ENCODE measurements at regions not wholly inside any gene's neighbourhood (a gene's known extent, or its start where the extent isn't known, plus 50 kb on each side); places are given as distances from the start of the nearest gene placed in this dataset.

- Histone ChIP-seq H3K27ac (ENCODE audit: low read depth, low read length) (no peak overlapping the region), H3K9me3 (ENCODE audit: control insufficient read depth in 2 of 3, low read length in 3 of 3) (no peaks in the 10 kb centered on the region), H3K4me3 (ENCODE audit: low read length) (no peak overlapping the region), H3K36me3 (ENCODE audit: control insufficient read depth in 2 of 3, insufficient read depth in 3 of 3, low read length in 3 of 3) (no peaks in the 10 kb centered on the region), H3K27me3 (ENCODE audit: control insufficient read depth in 2 of 2, insufficient read depth in 2 of 2, low read length in 2 of 2) (peaks cover 0 to 4% of the 10 kb centered on the region in 2 donors), H3K4me1 (ENCODE audit: control insufficient read depth in 2 of 2, insufficient read depth in 2 of 2, low read length in 2 of 2) (no peaks in the 10 kb centered on the region)
- Mint-ChIP-seq H3K9me3 (peaks cover 0 to 2% (median 0%) of the 10 kb centered on the region in 11 donors), H3K27me3 (peaks cover 10 to 35% (median 18%) of the 10 kb centered on the region in 5 donors), H3K36me3 (no peaks in the 10 kb centered on the region), H3K4me1 (peaks cover 0 to 9% (median 6%) of the 10 kb centered on the region in 7 donors), H3K27ac (no peak overlapping the region), H3K4me3 (no peak overlapping the region)
- DNase-seq (no peak), ATAC-seq (no peak)
- ChIA-PET POLR2A (no interaction called here), CTCF (no interaction called here)
- intact Hi-C loops (cut with micrococcal nuclease) = no loop called here
Observed at GRCh38 chr13:26910754-26911465, 150.3 kb upstream of the GPR12 start.

- Histone ChIP-seq H3K27me3 (ENCODE audit: control insufficient read depth in 2 of 2, insufficient read depth in 2 of 2, low read length in 2 of 2) (peaks cover 0 to 4% of the 10 kb centered on the region in 2 donors), H3K9me3 (ENCODE audit: control insufficient read depth in 2 of 3, low read length in 3 of 3) (no peaks in the 10 kb centered on the region), H3K4me1 (ENCODE audit: control insufficient read depth in 2 of 2, insufficient read depth in 2 of 2, low read length in 2 of 2) (no peaks in the 10 kb centered on the region), H3K36me3 (ENCODE audit: control insufficient read depth in 2 of 3, insufficient read depth in 3 of 3, low read length in 3 of 3) (no peaks in the 10 kb centered on the region), H3K27ac (ENCODE audit: low read depth, low read length) (no peak overlapping the region), H3K4me3 (ENCODE audit: low read length) (no peak overlapping the region)
- ChIA-PET CTCF (no interaction called here), POLR2A (no interaction called here)
- H3K27me3 Mint-ChIP-seq = peaks cover 10 to 35% (median 18%) of the 10 kb centered on the region in 5 donors
- no peak overlapping the region for H3K27ac Mint-ChIP-seq
- no peaks in the 10 kb centered on the region for H3K36me3 Mint-ChIP-seq
- peaks cover 0 to 2% (median 0%) of the 10 kb centered on the region in 11 donors for H3K9me3 Mint-ChIP-seq
- ATAC-seq = no peak
- H3K4me1 Mint-ChIP-seq = peaks cover 0 to 1% (median under 1%) of the 10 kb centered on the region in 7 donors
- no peak for DNase-seq
- H3K4me3 Mint-ChIP-seq = no peak overlapping the region
- intact Hi-C loops (cut with micrococcal nuclease) = no loop called here
Observed at GRCh38 chr13:26909477-26909876, 148.9 kb upstream of the GPR12 start.

GRCh38 chr13:26908126-26908525 lies 147.5 kb upstream of the GPR12 start:
- H3K36me3 ChIP-seq (ENCODE audit: control insufficient read depth in 2 of 3, insufficient read depth in 3 of 3, low read length in 3 of 3) = no peaks in the 10 kb centered on the region
- Mint-ChIP-seq H3K9me3 (peaks cover 0 to 3% (median 0%) of the 10 kb centered on the region in 11 donors), H3K4me3 (no peak overlapping the region), H3K36me3 (no peaks in the 10 kb centered on the region), H3K27me3 (peaks cover 10 to 35% (median 18%) of the 10 kb centered on the region in 5 donors), H3K4me1 (no peaks in the 10 kb centered on the region), H3K27ac (no peak overlapping the region)
- POLR2A ChIA-PET = no interaction called here
- DNase-seq (no peak), ATAC-seq (no peak)
- CTCF ChIA-PET = interaction anchor here (0.6 kb wide), 1 partner anchor 235 kb away, joined by 3 read pairs; no protein-coding TSS in a partner anchor
- intact Hi-C loops (cut with micrococcal nuclease) = no loop called here
- H3K9me3 ChIP-seq (ENCODE audit: control insufficient read depth in 2 of 3, low read length in 3 of 3) = no peaks in the 10 kb centered on the region
- H3K4me3 ChIP-seq (ENCODE audit: low read length) = no peak overlapping the region
- H3K27me3 ChIP-seq (ENCODE audit: control insufficient read depth in 2 of 2, insufficient read depth in 2 of 2, low read length in 2 of 2) = peaks cover 0 to 4% of the 10 kb centered on the region in 2 donors
- no peaks in the 10 kb centered on the region for H3K4me1 ChIP-seq (ENCODE audit: control insufficient read depth in 2 of 2, insufficient read depth in 2 of 2, low read length in 2 of 2)
- no peak overlapping the region for H3K27ac ChIP-seq (ENCODE audit: low read depth, low read length)

- Histone ChIP-seq H3K27me3 (ENCODE audit: control insufficient read depth in 2 of 2, insufficient read depth in 2 of 2, low read length in 2 of 2) (no peaks in the 10 kb centered on the region), H3K36me3 (ENCODE audit: control insufficient read depth in 2 of 3, insufficient read depth in 3 of 3, low read length in 3 of 3) (no peaks in the 10 kb centered on the region), H3K27ac (ENCODE audit: low read depth, low read length) (no peak overlapping the region), H3K4me1 (ENCODE audit: control insufficient read depth in 2 of 2, insufficient read depth in 2 of 2, low read length in 2 of 2) (no peaks in the 10 kb centered on the region), H3K9me3 (ENCODE audit: control insufficient read depth in 2 of 3, low read length in 3 of 3) (no peaks in the 10 kb centered on the region), H3K4me3 (ENCODE audit: low read length) (no peak overlapping the region)
- intact Hi-C loops (cut with micrococcal nuclease) = no loop called here
- peaks cover 0 to 3% (median 0%) of the 10 kb centered on the region in 11 donors for H3K9me3 Mint-ChIP-seq
- ChIA-PET POLR2A (no interaction called here), CTCF (no interaction called here)
- H3K4me3 Mint-ChIP-seq = no peak overlapping the region
- DNase-seq (no peak), ATAC-seq (no peak)
- no peaks in the 10 kb centered on the region for H3K36me3 Mint-ChIP-seq
- H3K27me3 Mint-ChIP-seq = peaks cover 0 to 25% (median 23%) of the 10 kb centered on the region in 5 donors
- H3K4me1 Mint-ChIP-seq = peaks cover 0 to 3% (median 0%) of the 10 kb centered on the region in 7 donors
- H3K27ac Mint-ChIP-seq = no peak overlapping the region
Observed at GRCh38 chr13:26899202-26899601, 138.6 kb upstream of the GPR12 start.

GRCh38 chr13:26897706-26898550 lies 137.3 kb upstream of the GPR12 start:
- no peak for ATAC-seq
- Histone ChIP-seq H3K9me3 (ENCODE audit: control insufficient read depth in 2 of 3, low read length in 3 of 3) (no peaks in the 10 kb centered on the region), H3K36me3 (ENCODE audit: control insufficient read depth in 2 of 3, insufficient read depth in 3 of 3, low read length in 3 of 3) (no peaks in the 10 kb centered on the region), H3K4me1 (ENCODE audit: control insufficient read depth in 2 of 2, insufficient read depth in 2 of 2, low read length in 2 of 2) (no peaks in the 10 kb centered on the region), H3K27me3 (ENCODE audit: control insufficient read depth in 2 of 2, insufficient read depth in 2 of 2, low read length in 2 of 2) (no peaks in the 10 kb centered on the region), H3K4me3 (ENCODE audit: low read length) (no peak overlapping the region), H3K27ac (ENCODE audit: low read depth, low read length) (no peak overlapping the region)
- DNase-seq = no peak
- Mint-ChIP-seq H3K4me3 (no peak overlapping the region), H3K9me3 (no peaks in the 10 kb centered on the region), H3K27me3 (peaks cover 0 to 29% (median 27%) of the 10 kb centered on the region in 5 donors), H3K27ac (no peak overlapping the region), H3K4me1 (peaks cover 0 to 3% (median 0%) of the 10 kb centered on the region in 7 donors), H3K36me3 (no peaks in the 10 kb centered on the region)
- intact Hi-C loops (cut with micrococcal nuclease) = no loop called here
- ChIA-PET CTCF (no interaction called here), POLR2A (no interaction called here)

- ChIA-PET POLR2A (no interaction called here), CTCF (interaction anchor here (0.6 kb wide), 1 partner anchor 17 kb away, joined by 4 read pairs; no protein-coding TSS in a partner anchor)
- Mint-ChIP-seq H3K4me1 (peaks cover 0 to 3% (median 0%) of the 10 kb centered on the region in 7 donors), H3K9me3 (no peaks in the 10 kb centered on the region), H3K27ac (no peak overlapping the region), H3K36me3 (no peaks in the 10 kb centered on the region), H3K4me3 (no peak overlapping the region), H3K27me3 (peaks cover 0 to 29% (median 27%) of the 10 kb centered on the region in 5 donors)
- DNase-seq (no peak), ATAC-seq (no peak)
- intact Hi-C loops (cut with micrococcal nuclease) = no loop called here
- Histone ChIP-seq H3K4me1 (ENCODE audit: control insufficient read depth in 2 of 2, insufficient read depth in 2 of 2, low read length in 2 of 2) (no peaks in the 10 kb centered on the region), H3K9me3 (ENCODE audit: control insufficient read depth in 2 of 3, low read length in 3 of 3) (no peaks in the 10 kb centered on the region), H3K4me3 (ENCODE audit: low read length) (no peak overlapping the region), H3K27me3 (ENCODE audit: control insufficient read depth in 2 of 2, insufficient read depth in 2 of 2, low read length in 2 of 2) (no peaks in the 10 kb centered on the region), H3K36me3 (ENCODE audit: control insufficient read depth in 2 of 3, insufficient read depth in 3 of 3, low read length in 3 of 3) (no peaks in the 10 kb centered on the region), H3K27ac (ENCODE audit: low read depth, low read length) (no peak overlapping the region)
Observed at GRCh38 chr13:26896986-26897668, 136.5 kb upstream of the GPR12 start.
